Gastroesophageal sphincter (tissue), 3 donors: ENCODE measurements at regions not wholly inside any gene's neighbourhood (a gene's known extent, or its start where the extent isn't known, plus 50 kb on each side); places are given as distances from the start of the nearest gene placed in this dataset.

Source experiments
- CTCF ChIP-seq, 4 experiments: fragments of 200-600 bp in 2 of 4; fragments of 450-650 bp in 2 of 4; sonication (generic) in 1 of 4; IDR thresholded peaks; one replicate each; pipeline ENCODE4 v1.5.1; 2017 to 2019; ENCODE audit warnings: antibody characterized with exemption in 4 of 4, mild to moderate bottlenecking in 2 of 4, moderate library complexity in 2 of 4
- EP300 ChIP-seq: sonication (generic); formaldehyde crosslinking; IDR thresholded peaks from one replicate; pipeline ENCODE4 v1.6.1; 2017; ENCODE audit warnings: antibody characterized with exemption, mild to moderate bottlenecking
- POLR2A ChIP-seq, 2 donors: fragments of 450-650 bp; IDR thresholded peaks; one replicate each; pipeline ENCODE4 v1.6.1; 2017; ENCODE audit warnings: antibody characterized with exemption in 2 of 2, mild to moderate bottlenecking in 2 of 2, moderate library complexity in 1 of 2
- POLR2AphosphoS5 ChIP-seq: sonication (generic); formaldehyde crosslinking; IDR thresholded peaks from one replicate; pipeline ENCODE4 v1.6.1; 2017; ENCODE audit warnings: antibody characterized with exemption

- TF ChIP-seq POLR2A (IDR thresholded peaks at IDR 0.05) (no peak), CTCF (IDR thresholded peaks at IDR 0.05) (no peak), EP300 (no peak), POLR2AphosphoS5 (no peak)
Measured at GRCh38 chr10:23813687-23814086, 374.8 kb downstream of the OTUD1 start.
